Left ventricle myocardium inferior (tissue), 1 donor: ENCODE measurements at regions not wholly inside any gene's neighbourhood (a gene's known extent, or its start where the extent isn't known, plus 50 kb on each side); places are given as distances from the start of the nearest gene placed in this dataset.

Source experiments
- DNase-seq: peaks from one replicate; pipeline ENCODE4 v3.0.0-alpha.2; 2020
- H3K27ac ChIP-seq: fragments of 200-600 bp; replicated peaks from 2 replicates; pipeline ENCODE4 v1.8.0; 2021
- H3K27me3 ChIP-seq: fragments of 200-600 bp; 2 replicates; pipeline ENCODE4 v1.8.0; 2021; ENCODE audit warnings: low read depth
- H3K36me3 ChIP-seq: fragments of 200-600 bp; 2 replicates; pipeline ENCODE4 v1.8.0; 2021
- H3K4me1 ChIP-seq: fragments of 200-600 bp; 2 replicates; pipeline ENCODE4 v1.8.0; 2021
- H3K4me3 ChIP-seq: fragments of 200-600 bp; 2 replicates; pipeline ENCODE4 v1.8.0; 2021; ENCODE audit warnings: mild to moderate bottlenecking, moderate library complexity
- H3K9me3 ChIP-seq: fragments of 200-600 bp; replicated peaks from 2 replicates; pipeline ENCODE4 v1.8.0; 2021
- intact Hi-C: fragments of 100-400 bp; cut with micrococcal nuclease; formaldehyde crosslinking; loops from one replicate; pipeline ENCODE4 v1.11.0; 2022
- TF ChIP-seq, protein P1 (sequence below): fragments of 200-600 bp; IDR thresholded peaks from 2 replicates; pipeline ENCODE4 v1.8.0; 2021; ENCODE audit warnings: antibody characterized with exemption, mild to moderate bottlenecking, borderline replicate concordance
- donor health status: DM: no; HTN: yes; CAD: no; lungs with severe emphysema.

DNA sequence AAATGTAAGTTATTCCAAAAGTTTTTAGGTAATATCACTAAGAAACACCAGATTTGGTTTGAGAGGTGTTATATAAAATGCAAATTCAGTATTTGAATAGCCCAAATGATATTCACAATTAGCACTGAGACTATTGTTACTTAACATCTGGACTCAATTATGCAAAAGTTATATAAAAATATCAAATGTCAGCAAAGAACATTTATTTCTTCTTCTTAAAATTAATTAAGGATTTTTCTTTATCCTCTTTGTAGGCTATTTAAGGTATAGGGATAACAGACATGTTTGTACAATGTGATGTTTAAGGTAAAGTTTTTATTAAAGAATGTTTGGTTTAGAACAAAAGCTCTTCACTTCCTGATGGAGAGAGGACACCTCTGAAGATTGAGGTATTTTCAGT is 63.3 kb upstream of the GK2 start:
- no peaks in the 10 kb centered on the region for H3K27me3 ChIP-seq
- no peak overlapping the region for H3K4me3 ChIP-seq
- H3K27ac ChIP-seq = no peak overlapping the region
- TF ChIP-seq, protein P1, sequence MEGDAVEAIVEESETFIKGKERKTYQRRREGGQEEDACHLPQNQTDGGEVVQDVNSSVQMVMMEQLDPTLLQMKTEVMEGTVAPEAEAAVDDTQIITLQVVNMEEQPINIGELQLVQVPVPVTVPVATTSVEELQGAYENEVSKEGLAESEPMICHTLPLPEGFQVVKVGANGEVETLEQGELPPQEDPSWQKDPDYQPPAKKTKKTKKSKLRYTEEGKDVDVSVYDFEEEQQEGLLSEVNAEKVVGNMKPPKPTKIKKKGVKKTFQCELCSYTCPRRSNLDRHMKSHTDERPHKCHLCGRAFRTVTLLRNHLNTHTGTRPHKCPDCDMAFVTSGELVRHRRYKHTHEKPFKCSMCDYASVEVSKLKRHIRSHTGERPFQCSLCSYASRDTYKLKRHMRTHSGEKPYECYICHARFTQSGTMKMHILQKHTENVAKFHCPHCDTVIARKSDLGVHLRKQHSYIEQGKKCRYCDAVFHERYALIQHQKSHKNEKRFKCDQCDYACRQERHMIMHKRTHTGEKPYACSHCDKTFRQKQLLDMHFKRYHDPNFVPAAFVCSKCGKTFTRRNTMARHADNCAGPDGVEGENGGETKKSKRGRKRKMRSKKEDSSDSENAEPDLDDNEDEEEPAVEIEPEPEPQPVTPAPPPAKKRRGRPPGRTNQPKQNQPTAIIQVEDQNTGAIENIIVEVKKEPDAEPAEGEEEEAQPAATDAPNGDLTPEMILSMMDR = no peak
- no peaks in the 10 kb centered on the region for H3K4me1 ChIP-seq
- H3K36me3 ChIP-seq = no peaks in the 10 kb centered on the region
- intact Hi-C loops = no loop called here
- H3K9me3 ChIP-seq = no peaks in the 10 kb centered on the region
- no peak for DNase-seq

DNA sequence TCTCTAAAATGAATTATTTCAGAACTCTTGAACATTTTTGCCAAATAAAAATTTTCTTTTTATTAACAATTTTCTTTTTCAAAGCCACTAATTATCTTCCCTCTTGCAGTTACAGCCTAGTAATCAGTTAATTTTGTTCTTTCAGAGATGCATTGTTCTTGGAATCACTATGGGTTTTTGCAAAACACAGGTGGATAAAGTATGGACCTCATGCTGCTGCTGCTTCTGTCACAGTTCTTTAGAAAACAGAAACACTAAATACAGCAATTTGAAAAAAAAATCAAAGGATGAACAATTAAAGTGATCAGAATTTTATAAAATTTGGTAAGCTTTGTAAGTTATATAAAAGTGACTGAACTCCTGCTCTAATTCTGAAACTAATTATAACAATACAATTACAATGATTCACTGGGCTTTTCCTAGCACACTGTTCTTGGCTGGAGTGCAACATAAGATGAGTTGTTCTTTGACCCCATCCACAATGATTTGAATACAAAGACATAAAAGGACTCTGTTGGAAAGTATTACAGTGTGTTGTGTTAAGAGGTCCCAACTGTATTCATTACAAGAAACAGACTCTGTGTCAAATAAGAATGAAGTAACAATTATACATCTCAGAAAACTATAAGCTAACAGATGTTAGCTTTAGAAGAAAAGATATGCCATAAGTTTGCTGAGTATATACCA is 59.4 kb upstream of the GK2 start:
- intact Hi-C loops = no loop called here
- Histone ChIP-seq H3K4me1 (no peaks in the 10 kb centered on the region), H3K4me3 (no peak overlapping the region), H3K9me3 (no peaks in the 10 kb centered on the region), H3K27me3 (no peaks in the 10 kb centered on the region), H3K27ac (no peak overlapping the region), H3K36me3 (no peaks in the 10 kb centered on the region)
- TF ChIP-seq, protein P1 = no peak
- no peak for DNase-seq

DNA sequence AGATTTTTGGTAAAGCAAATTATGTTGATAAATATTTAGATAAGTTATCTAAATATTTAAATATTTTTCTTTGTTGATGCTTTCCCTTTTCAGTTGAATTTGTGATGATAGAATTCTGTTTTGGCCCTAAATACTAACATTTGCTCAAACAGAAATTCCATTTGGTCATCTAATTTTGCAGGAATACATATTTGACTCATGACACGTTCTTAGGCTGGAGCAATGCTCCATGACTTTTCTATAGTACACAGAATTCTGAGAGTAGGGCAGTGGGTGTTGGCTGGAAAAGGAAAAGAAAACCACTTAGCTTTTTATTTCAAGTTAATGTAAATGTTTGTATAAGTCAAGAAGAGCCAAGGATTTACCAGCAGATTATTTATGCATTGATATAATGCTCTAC is 58.6 kb upstream of the GK2 start:
- no peak overlapping the region for H3K4me3 ChIP-seq
- TF ChIP-seq, protein P1 = no peak
- DNase-seq = no peak
- no peaks in the 10 kb centered on the region for H3K9me3 ChIP-seq
- no peaks in the 10 kb centered on the region for H3K36me3 ChIP-seq
- intact Hi-C loops = no loop called here
- H3K27ac ChIP-seq = no peak overlapping the region
- no peaks in the 10 kb centered on the region for H3K4me1 ChIP-seq
- no peaks in the 10 kb centered on the region for H3K27me3 ChIP-seq
